GM21515 (cell line): ENCODE measurements at regions not wholly inside any gene's neighbourhood (a gene's known extent, or its start where the extent isn't known, plus 50 kb on each side); places are given as distances from the start of the nearest gene placed in this dataset.

ENCODE experiments used
- ATAC-seq: cut with Tn5 transposase; IDR thresholded peaks from one replicate; pipeline ENCODE4 v1.9.1; 2021; ENCODE audit not compliant: unreplicated experiment

- ATAC-seq: no peak
Measured at GRCh38 chr12:92206011-92206410, 60.4 kb upstream of the BTG1 start.

DNA sequence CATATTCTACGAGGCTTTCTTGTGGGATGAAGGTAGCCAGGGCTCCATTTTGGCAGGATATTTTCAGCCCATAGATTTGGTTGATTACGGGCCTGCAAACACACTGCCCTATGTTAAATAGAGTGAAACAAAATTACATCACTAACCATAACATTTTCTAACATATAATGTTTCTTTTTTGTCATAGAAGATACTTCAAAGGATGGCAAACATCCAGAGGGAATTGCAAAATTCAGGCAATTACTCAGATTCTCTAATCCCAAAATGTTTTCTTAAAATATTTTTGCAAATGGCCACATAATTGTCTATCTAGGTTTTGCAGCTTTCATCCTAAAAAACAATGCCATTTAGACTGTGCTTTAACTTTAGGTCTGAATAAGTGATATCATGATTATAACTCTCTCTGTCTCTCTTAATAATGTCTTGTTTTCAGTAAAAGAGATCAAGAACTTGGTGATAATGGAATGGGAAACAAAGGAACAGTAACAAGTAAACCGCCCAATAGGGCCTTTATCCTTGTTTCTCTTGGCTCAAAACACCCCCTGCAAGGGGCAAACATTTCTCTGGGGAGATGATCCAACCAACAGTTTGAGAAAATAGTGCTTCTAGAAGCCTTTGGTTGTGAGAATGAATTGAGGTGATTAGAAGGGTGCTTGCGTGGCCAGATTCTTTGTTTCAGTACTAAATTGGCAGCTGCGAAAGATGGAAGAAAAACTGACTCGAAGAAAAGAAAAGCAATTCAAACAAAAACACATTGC is 54.4 kb upstream of the BTG1 start:
- ATAC-seq: no peak

DNA sequence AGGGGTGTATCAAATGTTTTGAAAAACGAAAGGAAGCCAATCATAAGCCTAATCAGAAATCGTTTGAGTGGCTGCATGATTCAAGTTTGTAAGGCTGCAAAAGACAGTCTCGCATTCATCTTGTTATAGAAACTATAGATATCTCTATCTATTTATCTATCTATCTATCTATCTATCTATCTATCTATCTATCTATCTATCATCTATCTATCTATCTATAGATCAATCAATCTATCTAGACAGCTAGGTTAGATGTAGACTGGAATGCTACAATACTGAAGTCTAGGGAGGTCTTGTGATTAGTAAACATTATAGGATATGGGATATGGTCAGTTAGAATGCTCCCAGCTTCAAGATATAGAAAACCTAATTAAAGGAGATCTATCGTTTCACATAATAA is 52.2 kb upstream of the BTG1 start:
- ATAC-seq: no peak

- no peak for ATAC-seq
Measured at GRCh38 chr12:92196368-92196767, 50.7 kb upstream of the BTG1 start.
